HEK293 (cell line): ENCODE measurements at regions not wholly inside any gene's neighbourhood (a gene's known extent, or its start where the extent isn't known, plus 50 kb on each side); places are given as distances from the start of the nearest gene placed in this dataset.

Source experiments
- CTCF ChIP-seq: fragments of 450-650 bp; formaldehyde crosslinking; IDR thresholded peaks from 2 replicates; pipeline ENCODE4 v1.5.1; 2016; ENCODE audit warnings: missing biosample characterization, missing genetic modification characterization
- ZNF473 ChIP-seq: fragments of 450-650 bp; formaldehyde crosslinking; IDR thresholded peaks from 2 replicates; pipeline ENCODE4 v1.5.1; 2017; ENCODE audit warnings: missing biosample characterization, missing genetic modification characterization

GRCh38 chr6:95768539-95768938, 191.2 kb downstream of the MANEA start:
- TF ChIP-seq CTCF (tag by site-specific recombination) (no peak), ZNF473 (tag by site-specific recombination) (no peak)
